GM12801 (cell line): ENCODE measurements at regions not wholly inside any gene's neighbourhood (a gene's known extent, or its start where the extent isn't known, plus 50 kb on each side); places are given as distances from the start of the nearest gene placed in this dataset.

Source experiments
- CTCF ChIP-seq: IDR thresholded peaks from one replicate; pipeline ENCODE4 v1.5.1; 2011; ENCODE audit warnings: control low read depth; ENCODE audit not compliant: insufficient read length; ENCODE audit errors: extremely low read depth

GRCh38 chr2:37858400-37858711 lies 66.7 kb upstream of the RMDN2 start:
- no peak for TF ChIP-seq CTCF

- TF ChIP-seq CTCF = no peak
Observed at GRCh38 chr2:37858725-37859267, 66.3 kb upstream of the RMDN2 start.

- TF ChIP-seq CTCF = no peak
Observed at GRCh38 chr2:37862620-37863019, 62.5 kb upstream of the RMDN2 start.

- TF ChIP-seq CTCF = no peak
Observed at GRCh38 chr2:37864217-37864616, 60.9 kb upstream of the RMDN2 start.

- no peak for TF ChIP-seq CTCF
Observed at GRCh38 chr2:37865640-37866039, 59.4 kb upstream of the RMDN2 start.

- no peak for TF ChIP-seq CTCF
Observed at GRCh38 chr2:37866171-37866934, 58.7 kb upstream of the RMDN2 start.

GRCh38 chr2:37867166-37867565 lies 57.9 kb upstream of the RMDN2 start:
- TF ChIP-seq CTCF = no peak
